Ishikawa (cell line): ENCODE measurements at regions not wholly inside any gene's neighbourhood (a gene's known extent, or its start where the extent isn't known, plus 50 kb on each side); places are given as distances from the start of the nearest gene placed in this dataset.

ENCODE experiments used
- CEBPB ChIP-seq: IDR thresholded peaks from 2 replicates; pipeline ENCODE4 v1.6.1; 2012
- CREB1 ChIP-seq: IDR thresholded peaks from 2 replicates; pipeline ENCODE4 v1.6.1; 2012; ENCODE audit warnings: low read depth
- EGR1 ChIP-seq: IDR thresholded peaks from 2 replicates; pipeline ENCODE4 v1.6.1; 2012
- EP300 ChIP-seq: IDR thresholded peaks from 2 replicates; pipeline ENCODE4 v1.6.1; 2012; ENCODE audit warnings: borderline replicate concordance
- FOXM1 ChIP-seq: IDR thresholded peaks from 2 replicates; pipeline ENCODE4 v1.6.1; 2012; ENCODE audit warnings: low read depth, borderline replicate concordance
- MAX ChIP-seq: IDR thresholded peaks from 2 replicates; pipeline ENCODE4 v1.6.1; 2012
- NFIC ChIP-seq: IDR thresholded peaks from 2 replicates; pipeline ENCODE4 v1.6.1; 2012
- RAD21 ChIP-seq: IDR thresholded peaks from 2 replicates; pipeline ENCODE4 v1.6.1; 2012; ENCODE audit warnings: low read depth
- REST ChIP-seq: IDR thresholded peaks from 2 replicates; pipeline ENCODE4 v1.6.1; 2012; ENCODE audit warnings: low read depth, mild to moderate bottlenecking
- TAF1 ChIP-seq: IDR thresholded peaks from 2 replicates; pipeline ENCODE4 v1.6.1; 2012; ENCODE audit warnings: low read depth, mild to moderate bottlenecking
- TCF12 ChIP-seq: IDR thresholded peaks from 2 replicates; pipeline ENCODE4 v1.6.1; 2012; ENCODE audit warnings: low read depth
- TEAD4 ChIP-seq: IDR thresholded peaks from 2 replicates; pipeline ENCODE4 v1.6.1; 2012
- USF1 ChIP-seq: IDR thresholded peaks from 2 replicates; pipeline ENCODE4 v1.6.1; 2012
- YY1 ChIP-seq: IDR thresholded peaks from 2 replicates; pipeline ENCODE4 v1.6.1; 2012; ENCODE audit warnings: low read depth
- ZBTB7A ChIP-seq: IDR thresholded peaks from 2 replicates; pipeline ENCODE4 v1.6.1; 2012; ENCODE audit warnings: low read depth

- no peak for TF ChIP-seq CREB1
Observed at GRCh38 chr5:167593329-167594060, 698.0 kb upstream of the WWC1 start.

- TF ChIP-seq EGR1: no peak
Observed at GRCh38 chr5:167594061-167594435, 697.4 kb upstream of the WWC1 start.

GRCh38 chr5:167594750-167595149 lies 696.7 kb upstream of the WWC1 start:
- TF ChIP-seq TCF12 (no peak), EP300 (no peak), TAF1 (no peak), ZBTB7A (no peak), MAX (no peak), FOXM1 (no peak), CREB1 (no peak), TEAD4 (no peak), USF1 (no peak), YY1 (no peak), EGR1 (no peak), NFIC (no peak), RAD21 (no peak)

- TF ChIP-seq EP300: no peak
- TF ChIP-seq NFIC: no peak
- TF ChIP-seq EGR1: no peak
- TF ChIP-seq TCF12: no peak
- TF ChIP-seq FOXM1: no peak
- TF ChIP-seq TAF1: no peak
- no peak for TF ChIP-seq TEAD4
- TF ChIP-seq CREB1: no peak
- no peak for TF ChIP-seq CEBPB
Observed at GRCh38 chr5:167595196-167595595, 696.2 kb upstream of the WWC1 start.

GRCh38 chr5:167598166-167598565 lies 693.3 kb upstream of the WWC1 start:
- TF ChIP-seq ZBTB7A: no peak
- TF ChIP-seq TEAD4: no peak
- TF ChIP-seq CEBPB: no peak
- no peak for TF ChIP-seq CREB1
- no peak for TF ChIP-seq TAF1
- no peak for TF ChIP-seq EP300
- TF ChIP-seq FOXM1: no peak
- no peak for TF ChIP-seq TCF12

- TF ChIP-seq TAF1 (no peak), FOXM1 (no peak), USF1 (no peak), EP300 (no peak), TEAD4 (no peak), NFIC (no peak), CEBPB (no peak), MAX (no peak), YY1 (no peak), REST (no peak), RAD21 (no peak), ZBTB7A (no peak), EGR1 (no peak), CREB1 (no peak), TCF12 (no peak)
Observed at GRCh38 chr5:167602067-167602466, 689.4 kb upstream of the WWC1 start.

- TF ChIP-seq YY1: no peak
- no peak for TF ChIP-seq NFIC
- TF ChIP-seq CEBPB: no peak
- TF ChIP-seq EGR1: no peak
- TF ChIP-seq EP300: no peak
- TF ChIP-seq TCF12: no peak
- no peak for TF ChIP-seq REST
- TF ChIP-seq CREB1: no peak
- TF ChIP-seq ZBTB7A: no peak
- TF ChIP-seq MAX: no peak
- TF ChIP-seq FOXM1: no peak
- no peak for TF ChIP-seq RAD21
- no peak for TF ChIP-seq USF1
- TF ChIP-seq TAF1: no peak
- TF ChIP-seq TEAD4: no peak
Observed at GRCh38 chr5:167603135-167603534, 688.3 kb upstream of the WWC1 start.
